ENCODE measurements at regions not wholly inside any gene's neighbourhood (a gene's known extent, or its start where the extent isn't known, plus 50 kb on each side); places are given as distances from the start of the nearest gene placed in this dataset.

DNA sequence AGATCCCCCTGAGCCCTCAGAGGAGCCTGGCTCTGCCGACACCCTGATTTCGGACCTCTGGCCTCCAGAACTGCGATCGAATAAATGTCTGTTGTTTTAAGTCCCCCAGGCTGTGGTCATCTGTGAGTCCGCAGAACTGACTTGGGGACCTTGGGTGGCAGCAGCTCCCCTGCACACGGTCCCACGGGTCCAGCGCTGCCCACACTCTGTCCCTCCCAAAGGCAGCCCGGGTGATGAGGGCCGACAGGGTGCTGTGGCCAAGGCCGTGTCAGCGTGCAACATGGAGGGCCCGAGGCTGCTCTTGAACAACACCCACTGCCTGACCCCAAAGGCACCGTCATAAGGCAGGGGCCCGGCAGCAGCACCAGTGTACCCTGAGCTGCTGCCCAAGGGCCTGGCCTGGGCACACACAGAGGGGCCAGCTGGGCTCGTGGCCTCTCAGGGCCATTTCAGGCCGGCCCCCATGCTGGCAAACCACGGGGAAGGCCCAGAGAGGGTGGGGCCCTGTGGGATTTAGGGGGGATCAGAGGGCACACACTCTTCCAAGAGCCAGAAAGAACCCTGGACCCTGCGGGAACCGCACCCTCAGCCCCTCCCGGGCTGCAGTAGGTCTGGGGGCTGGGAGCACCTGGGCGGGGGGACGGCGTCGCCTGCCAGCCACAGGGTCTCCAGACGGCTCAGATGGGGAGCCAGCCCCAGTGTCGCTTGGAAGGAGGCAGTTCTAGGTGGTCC, 77.1 kb upstream of the PRR5 start:
- TF ChIP-seq, protein P1, sequence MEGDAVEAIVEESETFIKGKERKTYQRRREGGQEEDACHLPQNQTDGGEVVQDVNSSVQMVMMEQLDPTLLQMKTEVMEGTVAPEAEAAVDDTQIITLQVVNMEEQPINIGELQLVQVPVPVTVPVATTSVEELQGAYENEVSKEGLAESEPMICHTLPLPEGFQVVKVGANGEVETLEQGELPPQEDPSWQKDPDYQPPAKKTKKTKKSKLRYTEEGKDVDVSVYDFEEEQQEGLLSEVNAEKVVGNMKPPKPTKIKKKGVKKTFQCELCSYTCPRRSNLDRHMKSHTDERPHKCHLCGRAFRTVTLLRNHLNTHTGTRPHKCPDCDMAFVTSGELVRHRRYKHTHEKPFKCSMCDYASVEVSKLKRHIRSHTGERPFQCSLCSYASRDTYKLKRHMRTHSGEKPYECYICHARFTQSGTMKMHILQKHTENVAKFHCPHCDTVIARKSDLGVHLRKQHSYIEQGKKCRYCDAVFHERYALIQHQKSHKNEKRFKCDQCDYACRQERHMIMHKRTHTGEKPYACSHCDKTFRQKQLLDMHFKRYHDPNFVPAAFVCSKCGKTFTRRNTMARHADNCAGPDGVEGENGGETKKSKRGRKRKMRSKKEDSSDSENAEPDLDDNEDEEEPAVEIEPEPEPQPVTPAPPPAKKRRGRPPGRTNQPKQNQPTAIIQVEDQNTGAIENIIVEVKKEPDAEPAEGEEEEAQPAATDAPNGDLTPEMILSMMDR (IDR thresholded peaks at IDR 0.05): no peak
- TF ChIP-seq POLR2A (IDR thresholded peaks at IDR 0.05): no peak
